Endothelial cell (in vitro differentiated cells): ENCODE measurements at regions not wholly inside any gene's neighbourhood (a gene's known extent, or its start where the extent isn't known, plus 50 kb on each side); places are given as distances from the start of the nearest gene placed in this dataset.

Experiments
- DNase-seq: peaks from one replicate; pipeline ENCODE4 v3.0.0; 2021; ENCODE audit warnings: low spot score
- H3K27ac Mint-ChIP-seq: one replicate; pipeline ENCODE4 v1.8.0; 2021; ENCODE audit warnings: mixed read lengths, inconsistent platforms; ENCODE audit not compliant: unreplicated experiment
- H3K27me3 Mint-ChIP-seq: one replicate; pipeline ENCODE4 v1.8.0; 2021; ENCODE audit warnings: mild to moderate bottlenecking, moderate library complexity, mixed read lengths, inconsistent platforms; ENCODE audit not compliant: unreplicated experiment
- H3K36me3 Mint-ChIP-seq: one replicate; pipeline ENCODE4 v1.8.0; 2021; ENCODE audit warnings: mild to moderate bottlenecking, low read depth, mixed read lengths, inconsistent platforms; ENCODE audit not compliant: unreplicated experiment
- H3K4me1 Mint-ChIP-seq: one replicate; pipeline ENCODE4 v1.8.0; 2021; ENCODE audit warnings: mild to moderate bottlenecking, mixed read lengths, inconsistent platforms; ENCODE audit not compliant: unreplicated experiment
- H3K4me3 Mint-ChIP-seq: one replicate; pipeline ENCODE4 v1.8.0; 2021; ENCODE audit warnings: mild to moderate bottlenecking, mixed read lengths, inconsistent platforms; ENCODE audit not compliant: unreplicated experiment
- H3K9me3 Mint-ChIP-seq: one replicate; pipeline ENCODE4 v1.8.0; 2021; ENCODE audit warnings: mixed read lengths, inconsistent platforms; ENCODE audit not compliant: unreplicated experiment
- TF ChIP-seq, protein P1 (sequence below): fragments of 200-600 bp; sonication (generic); IDR thresholded peaks from one replicate; pipeline ENCODE4 v1.5.0; 2021; ENCODE audit warnings: antibody characterized with exemption; ENCODE audit not compliant: unreplicated experiment

DNA sequence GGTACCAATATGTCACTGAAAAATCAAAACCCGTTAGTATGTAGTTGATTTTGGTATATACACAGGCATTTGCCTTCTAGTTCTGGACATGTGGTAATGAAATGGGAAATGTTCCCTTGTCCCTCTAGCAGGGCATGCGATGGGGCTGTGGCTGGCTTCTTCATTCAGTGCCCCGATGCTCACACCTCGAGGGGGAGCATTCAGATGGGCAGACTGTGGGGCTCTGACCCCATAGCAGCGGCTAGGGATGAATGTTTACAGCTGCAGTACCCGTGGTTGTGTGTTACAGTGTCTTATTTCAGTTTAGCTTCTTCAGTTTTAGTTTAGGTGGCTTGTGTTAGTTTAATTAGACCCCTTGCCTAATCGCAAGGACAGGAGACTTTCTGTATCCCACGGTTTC, 1741.0 kb upstream of the PCDH10 start:
- H3K4me3 Mint-ChIP-seq, result no peak overlapping the region
- no peaks in the 10 kb centered on the region for H3K36me3 Mint-ChIP-seq
- H3K4me1 Mint-ChIP-seq, result no peaks in the 10 kb centered on the region
- H3K9me3 Mint-ChIP-seq, result peaks cover 13% of the 10 kb centered on the region
- TF ChIP-seq, protein P1, sequence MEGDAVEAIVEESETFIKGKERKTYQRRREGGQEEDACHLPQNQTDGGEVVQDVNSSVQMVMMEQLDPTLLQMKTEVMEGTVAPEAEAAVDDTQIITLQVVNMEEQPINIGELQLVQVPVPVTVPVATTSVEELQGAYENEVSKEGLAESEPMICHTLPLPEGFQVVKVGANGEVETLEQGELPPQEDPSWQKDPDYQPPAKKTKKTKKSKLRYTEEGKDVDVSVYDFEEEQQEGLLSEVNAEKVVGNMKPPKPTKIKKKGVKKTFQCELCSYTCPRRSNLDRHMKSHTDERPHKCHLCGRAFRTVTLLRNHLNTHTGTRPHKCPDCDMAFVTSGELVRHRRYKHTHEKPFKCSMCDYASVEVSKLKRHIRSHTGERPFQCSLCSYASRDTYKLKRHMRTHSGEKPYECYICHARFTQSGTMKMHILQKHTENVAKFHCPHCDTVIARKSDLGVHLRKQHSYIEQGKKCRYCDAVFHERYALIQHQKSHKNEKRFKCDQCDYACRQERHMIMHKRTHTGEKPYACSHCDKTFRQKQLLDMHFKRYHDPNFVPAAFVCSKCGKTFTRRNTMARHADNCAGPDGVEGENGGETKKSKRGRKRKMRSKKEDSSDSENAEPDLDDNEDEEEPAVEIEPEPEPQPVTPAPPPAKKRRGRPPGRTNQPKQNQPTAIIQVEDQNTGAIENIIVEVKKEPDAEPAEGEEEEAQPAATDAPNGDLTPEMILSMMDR, result no peak
- DNase-seq, result no peak
- H3K27me3 Mint-ChIP-seq, result no peaks in the 10 kb centered on the region
- no peak overlapping the region for H3K27ac Mint-ChIP-seq

DNA sequence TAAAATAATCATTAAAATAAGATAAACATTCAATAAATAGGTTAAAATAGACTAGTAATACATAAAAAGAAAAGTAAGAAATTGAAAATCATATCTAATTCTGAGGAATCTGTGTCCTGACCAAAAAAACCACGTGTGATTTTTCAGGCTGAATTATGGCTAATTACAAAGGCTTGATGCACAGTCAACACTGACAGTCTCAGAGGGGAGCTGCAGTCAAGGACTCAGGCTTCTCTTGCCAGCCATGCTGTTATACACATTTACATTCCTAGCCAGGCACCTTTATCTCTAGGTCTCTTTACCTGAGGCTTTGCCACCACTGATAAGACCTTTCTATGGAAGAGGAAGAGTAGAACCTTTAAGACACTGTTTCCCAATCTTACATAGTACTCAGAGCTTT, 1737.7 kb upstream of the PCDH10 start:
- no peak overlapping the region for H3K4me3 Mint-ChIP-seq
- no peak overlapping the region for H3K27ac Mint-ChIP-seq
- H3K4me1 Mint-ChIP-seq, result no peaks in the 10 kb centered on the region
- H3K9me3 Mint-ChIP-seq, result peaks cover 13% of the 10 kb centered on the region
- DNase-seq, result no peak
- H3K27me3 Mint-ChIP-seq, result no peaks in the 10 kb centered on the region
- H3K36me3 Mint-ChIP-seq, result no peaks in the 10 kb centered on the region
- TF ChIP-seq, protein P1, result no peak

DNA sequence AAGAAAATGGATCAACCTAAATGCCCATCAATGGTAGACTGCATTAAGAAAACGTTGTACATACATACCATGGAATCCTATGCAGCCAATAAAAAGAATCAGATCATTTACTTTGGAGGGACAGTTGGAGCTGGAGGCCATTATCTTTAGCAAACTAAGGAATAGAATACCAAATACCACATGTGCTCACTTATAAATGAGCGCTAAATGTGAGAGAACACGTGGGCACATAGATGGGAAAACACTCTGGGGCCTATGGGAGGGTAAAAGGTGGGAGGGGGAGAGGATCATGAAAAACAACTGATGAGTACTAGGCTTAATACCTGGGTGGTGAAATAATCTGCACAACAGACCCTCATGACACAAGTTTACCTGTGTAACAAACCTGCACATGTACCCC, 1729.9 kb upstream of the PCDH10 start:
- Mint-ChIP-seq H3K4me3 (no peak overlapping the region), H3K27me3 (no peaks in the 10 kb centered on the region), H3K36me3 (no peaks in the 10 kb centered on the region), H3K27ac (no peak overlapping the region), H3K9me3 (no peaks in the 10 kb centered on the region), H3K4me1 (no peaks in the 10 kb centered on the region)
- no peak for DNase-seq
- TF ChIP-seq, protein P1, result no peak

DNA sequence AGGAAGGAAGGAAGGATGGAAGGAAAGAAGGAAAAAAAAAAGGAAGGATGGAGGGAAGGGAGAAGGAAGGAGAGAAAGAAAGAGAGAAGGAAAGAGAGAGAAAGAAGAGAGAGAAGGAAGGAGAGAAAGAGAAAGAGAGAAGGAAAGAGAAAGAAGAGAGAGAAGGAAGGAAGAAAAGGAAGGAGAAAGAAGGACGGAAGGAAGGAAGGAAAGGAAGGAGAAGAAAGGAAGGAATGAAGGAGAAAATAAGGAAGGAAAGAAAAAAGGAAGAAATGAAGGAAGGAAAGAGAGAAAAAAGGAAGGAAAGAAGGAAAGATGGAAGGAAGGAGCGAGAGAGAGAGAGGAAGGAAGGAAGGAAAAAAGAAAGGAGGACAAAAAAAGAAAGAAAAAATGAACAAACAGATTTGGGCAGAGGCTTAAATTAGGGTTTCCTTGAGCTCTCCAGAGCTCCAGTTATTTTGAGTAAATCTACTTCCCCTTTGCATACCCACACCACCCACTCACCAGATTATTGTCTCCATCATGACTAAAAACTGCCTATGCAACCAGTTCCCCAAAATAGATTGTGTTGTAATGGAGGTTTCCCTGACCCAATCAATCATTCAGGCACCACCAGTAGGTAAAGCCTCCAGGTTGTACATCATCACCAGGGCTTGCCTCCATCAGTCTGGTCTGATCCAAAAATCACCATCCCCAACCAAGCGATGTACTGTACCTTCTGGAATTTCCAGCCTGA, 1722.9 kb upstream of the PCDH10 start:
- Mint-ChIP-seq H3K4me3 (no peak overlapping the region), H3K27me3 (no peaks in the 10 kb centered on the region), H3K27ac (no peak overlapping the region), H3K9me3 (no peaks in the 10 kb centered on the region), H3K36me3 (no peaks in the 10 kb centered on the region), H3K4me1 (no peaks in the 10 kb centered on the region)
- DNase-seq, result no peak
- TF ChIP-seq, protein P1, result no peak

DNA sequence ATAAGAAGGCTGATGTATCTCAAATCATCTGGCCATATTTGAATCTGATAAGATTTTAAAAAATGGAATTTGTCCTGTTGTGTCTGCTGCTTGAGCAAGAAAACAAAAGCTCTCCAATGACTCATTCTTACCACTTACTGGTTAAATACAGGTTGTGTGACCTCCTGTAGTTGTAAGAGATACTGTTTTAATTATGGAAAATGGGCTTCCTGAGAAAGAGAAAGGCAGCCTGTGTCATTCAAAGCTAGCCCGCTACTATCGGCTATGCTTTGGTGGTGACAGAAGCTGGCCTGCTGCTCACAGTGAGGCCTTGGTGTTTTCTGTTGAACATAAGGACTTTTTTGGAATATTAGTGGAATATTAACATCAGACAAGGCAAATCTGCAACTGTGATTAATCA, 1722.1 kb upstream of the PCDH10 start:
- no peaks in the 10 kb centered on the region for H3K36me3 Mint-ChIP-seq
- H3K27me3 Mint-ChIP-seq, result no peaks in the 10 kb centered on the region
- H3K4me3 Mint-ChIP-seq, result no peak overlapping the region
- H3K4me1 Mint-ChIP-seq, result no peaks in the 10 kb centered on the region
- H3K9me3 Mint-ChIP-seq, result no peaks in the 10 kb centered on the region
- no peak for DNase-seq
- H3K27ac Mint-ChIP-seq, result no peak overlapping the region
- TF ChIP-seq, protein P1, result no peak
